Suprapubic skin (tissue), 4 donors: ENCODE measurements at regions not wholly inside any gene's neighbourhood (a gene's known extent, or its start where the extent isn't known, plus 50 kb on each side); places are given as distances from the start of the nearest gene placed in this dataset.

Source experiments
- DNase-seq, 2 donors: peaks; one replicate each; pipeline ENCODE4 v3.0.0-alpha.2; 2019; ENCODE audit warnings: low spot score in 2 of 2
- H3K27ac ChIP-seq: fragments of 200-600 bp; sonication (generic); one replicate; pipeline ENCODE4 v1.5.1; 2019
- H3K27me3 ChIP-seq: fragments of 200-600 bp; sonication (generic); one replicate; pipeline ENCODE4 v1.5.1; 2019
- H3K36me3 ChIP-seq: fragments of 200-600 bp; sonication (generic); one replicate; pipeline ENCODE4 v1.5.1; 2019
- H3K4me1 ChIP-seq: fragments of 200-600 bp; sonication (generic); one replicate; pipeline ENCODE4 v1.5.1; 2019
- H3K4me3 ChIP-seq: fragments of 200-600 bp; sonication (generic); one replicate; pipeline ENCODE4 v1.5.1; 2019; ENCODE audit warnings: mild to moderate bottlenecking
- H3K9me3 ChIP-seq: fragments of 200-600 bp; sonication (generic); one replicate; pipeline ENCODE4 v1.5.1; 2019
- EP300 ChIP-seq: sonication (generic); formaldehyde crosslinking; IDR thresholded peaks from one replicate; pipeline ENCODE4 v1.6.1; 2017; ENCODE audit warnings: antibody characterized with exemption
- POLR2A ChIP-seq, 2 donors: fragments of 450-650 bp; IDR thresholded peaks; one replicate each; pipeline ENCODE4 v1.6.1; 2017; ENCODE audit warnings: antibody characterized with exemption in 2 of 2, mild to moderate bottlenecking in 2 of 2, moderate library complexity in 2 of 2
- POLR2AphosphoS5 ChIP-seq, 3 donors: sonication (generic); formaldehyde crosslinking; IDR thresholded peaks; one replicate each; pipeline ENCODE4 v1.6.1; 2017; ENCODE audit warnings: antibody characterized with exemption in 3 of 3
- WGBS: methylation state at CpG from one replicate; pipeline ENCODE4 v1.1.5; 2018; 5-methylcytosine and 5-hydroxymethylcytosine counted together
- TF ChIP-seq, protein P1 (sequence below), 2 donors: fragments of 200-600 bp in 1 of 2; fragments of 450-650 bp in 1 of 2; sonication (generic) in 1 of 2; IDR thresholded peaks; one replicate each; pipeline ENCODE4 v1.5.1; 2016 to 2019; ENCODE audit warnings: antibody characterized with exemption in 2 of 2, mild to moderate bottlenecking in 1 of 2, moderate library complexity in 1 of 2

DNA sequence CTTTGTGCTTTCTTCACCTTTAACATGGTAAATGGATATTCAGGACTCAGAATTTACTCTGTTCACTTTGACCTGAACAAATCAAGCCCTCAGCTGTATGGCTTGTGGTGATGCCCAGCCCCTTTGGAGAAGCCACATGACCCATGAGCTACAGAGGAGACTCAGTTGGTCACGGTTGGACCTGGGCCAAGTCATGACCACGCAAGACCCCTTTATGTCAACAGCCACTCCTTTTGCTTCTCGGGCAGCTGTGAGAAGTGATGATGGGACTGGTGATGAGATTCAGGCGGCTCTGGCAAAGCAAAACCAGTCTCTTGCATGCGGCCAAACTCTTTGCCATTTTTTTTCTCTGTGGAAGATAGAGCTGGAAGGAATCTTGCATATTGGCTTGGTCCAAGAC is 96.5 kb upstream of the AJAP1 start:
- Histone ChIP-seq H3K27me3 (peaks cover 11% of the 10 kb centered on the region), H3K9me3 (no peaks in the 10 kb centered on the region), H3K36me3 (no peaks in the 10 kb centered on the region), H3K27ac (no peak overlapping the region), H3K4me1 (no peaks in the 10 kb centered on the region), H3K4me3 (no peak overlapping the region)
- WGBS: 80% methylated on average over 5 of the region's 5 CpGs
- no peak for DNase-seq
- TF ChIP-seq EP300: no peak
- no peak for TF ChIP-seq POLR2AphosphoS5 (IDR thresholded peaks at IDR 0.05)
- no peak for TF ChIP-seq POLR2A (IDR thresholded peaks at IDR 0.05)
- TF ChIP-seq, protein P1, sequence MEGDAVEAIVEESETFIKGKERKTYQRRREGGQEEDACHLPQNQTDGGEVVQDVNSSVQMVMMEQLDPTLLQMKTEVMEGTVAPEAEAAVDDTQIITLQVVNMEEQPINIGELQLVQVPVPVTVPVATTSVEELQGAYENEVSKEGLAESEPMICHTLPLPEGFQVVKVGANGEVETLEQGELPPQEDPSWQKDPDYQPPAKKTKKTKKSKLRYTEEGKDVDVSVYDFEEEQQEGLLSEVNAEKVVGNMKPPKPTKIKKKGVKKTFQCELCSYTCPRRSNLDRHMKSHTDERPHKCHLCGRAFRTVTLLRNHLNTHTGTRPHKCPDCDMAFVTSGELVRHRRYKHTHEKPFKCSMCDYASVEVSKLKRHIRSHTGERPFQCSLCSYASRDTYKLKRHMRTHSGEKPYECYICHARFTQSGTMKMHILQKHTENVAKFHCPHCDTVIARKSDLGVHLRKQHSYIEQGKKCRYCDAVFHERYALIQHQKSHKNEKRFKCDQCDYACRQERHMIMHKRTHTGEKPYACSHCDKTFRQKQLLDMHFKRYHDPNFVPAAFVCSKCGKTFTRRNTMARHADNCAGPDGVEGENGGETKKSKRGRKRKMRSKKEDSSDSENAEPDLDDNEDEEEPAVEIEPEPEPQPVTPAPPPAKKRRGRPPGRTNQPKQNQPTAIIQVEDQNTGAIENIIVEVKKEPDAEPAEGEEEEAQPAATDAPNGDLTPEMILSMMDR (IDR thresholded peaks at IDR 0.05): no peak

DNA sequence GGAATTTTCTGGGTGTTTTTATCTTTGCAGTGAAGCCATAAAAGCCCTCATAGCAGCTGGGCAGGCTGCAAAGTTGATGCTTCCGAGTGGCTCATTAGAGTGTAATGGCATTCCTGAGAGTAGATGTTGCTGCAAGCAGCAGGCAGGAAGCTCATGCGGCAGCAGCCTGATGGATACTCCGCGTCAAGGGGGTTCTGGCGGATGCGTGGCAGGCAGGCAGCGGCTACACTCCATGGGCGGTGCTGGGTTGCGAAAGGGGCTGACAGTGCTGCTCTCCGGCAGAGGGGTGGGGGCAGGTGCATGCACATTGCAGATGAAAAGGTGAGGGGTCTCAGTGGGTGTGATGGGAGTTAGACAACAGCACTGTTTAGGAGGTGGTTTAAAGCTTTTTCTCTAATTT is 93.2 kb upstream of the AJAP1 start:
- 21% methylated on average over 7 of the region's 10 CpGs for WGBS
- TF ChIP-seq EP300: no peak
- no peak for TF ChIP-seq POLR2AphosphoS5 (IDR thresholded peaks at IDR 0.05)
- Histone ChIP-seq H3K9me3 (no peaks in the 10 kb centered on the region), H3K4me3 (no peak overlapping the region), H3K27ac (no peak overlapping the region), H3K4me1 (no peaks in the 10 kb centered on the region), H3K36me3 (no peaks in the 10 kb centered on the region), H3K27me3 (peaks cover 21% of the 10 kb centered on the region)
- no peak for DNase-seq

DNA sequence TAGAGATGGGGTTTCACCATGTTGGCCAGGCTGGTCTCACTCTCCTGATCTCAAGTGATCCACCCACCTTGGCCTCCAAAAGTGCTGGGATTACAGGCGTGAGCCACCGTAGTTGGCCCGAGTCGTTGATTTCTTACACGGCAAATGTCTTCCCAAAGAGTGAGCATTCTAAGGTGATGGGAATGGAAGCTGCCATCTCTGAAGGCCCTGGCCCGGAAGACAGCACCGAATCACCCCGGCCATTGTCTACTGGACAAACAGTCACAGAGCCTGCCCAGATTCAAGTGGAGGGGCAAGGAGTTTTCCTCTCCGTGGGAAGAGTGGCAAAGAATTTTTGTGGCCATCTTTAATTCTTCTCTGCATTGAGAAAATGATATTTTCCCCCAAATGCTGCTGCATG is 92.1 kb upstream of the AJAP1 start:
- H3K27ac ChIP-seq: no peak overlapping the region
- TF ChIP-seq, protein P1 (IDR thresholded peaks at IDR 0.05): no peak
- TF ChIP-seq POLR2A (IDR thresholded peaks at IDR 0.05) (no peak), POLR2AphosphoS5 (IDR thresholded peaks at IDR 0.05) (no peak), EP300 (no peak)
- no peak overlapping the region for H3K4me3 ChIP-seq
- H3K9me3 ChIP-seq: no peaks in the 10 kb centered on the region
- DNase-seq: no peak
- H3K4me1 ChIP-seq: no peaks in the 10 kb centered on the region
- peaks cover 27% of the 10 kb centered on the region for H3K27me3 ChIP-seq
- H3K36me3 ChIP-seq: no peaks in the 10 kb centered on the region
- 93% methylated on average over 9 of the region's 9 CpGs for WGBS

DNA sequence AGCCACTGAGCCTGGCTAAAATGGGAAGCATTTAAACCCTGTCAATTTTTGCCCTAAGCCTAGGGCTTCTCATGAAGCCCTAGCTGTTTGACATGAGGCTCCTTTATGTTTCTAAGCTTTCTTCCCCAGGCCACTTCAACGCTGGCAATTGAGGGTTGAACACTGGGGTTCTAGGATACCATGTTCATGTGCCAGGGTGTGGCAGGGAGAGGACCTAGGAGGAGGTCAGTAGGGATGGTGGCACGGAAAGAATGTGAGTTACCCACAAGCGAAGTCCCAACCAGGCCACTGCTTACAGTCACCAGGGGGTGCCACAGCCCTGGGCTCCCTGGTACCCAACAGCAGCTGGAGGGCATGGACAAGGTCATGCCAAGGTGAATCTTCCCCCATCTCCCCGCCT is 90.8 kb upstream of the AJAP1 start:
- no peak for DNase-seq
- H3K36me3 ChIP-seq: no peaks in the 10 kb centered on the region
- peaks cover 33% of the 10 kb centered on the region for H3K27me3 ChIP-seq
- no peak overlapping the region for H3K4me3 ChIP-seq
- no peaks in the 10 kb centered on the region for H3K9me3 ChIP-seq
- TF ChIP-seq EP300 (no peak), POLR2A (IDR thresholded peaks at IDR 0.05) (no peak), POLR2AphosphoS5 (IDR thresholded peaks at IDR 0.05) (no peak)
- TF ChIP-seq, protein P1 (IDR thresholded peaks at IDR 0.05): no peak
- H3K4me1 ChIP-seq: no peaks in the 10 kb centered on the region
- WGBS: 85% methylated on average over 4 of the region's 4 CpGs
- no peak overlapping the region for H3K27ac ChIP-seq

DNA sequence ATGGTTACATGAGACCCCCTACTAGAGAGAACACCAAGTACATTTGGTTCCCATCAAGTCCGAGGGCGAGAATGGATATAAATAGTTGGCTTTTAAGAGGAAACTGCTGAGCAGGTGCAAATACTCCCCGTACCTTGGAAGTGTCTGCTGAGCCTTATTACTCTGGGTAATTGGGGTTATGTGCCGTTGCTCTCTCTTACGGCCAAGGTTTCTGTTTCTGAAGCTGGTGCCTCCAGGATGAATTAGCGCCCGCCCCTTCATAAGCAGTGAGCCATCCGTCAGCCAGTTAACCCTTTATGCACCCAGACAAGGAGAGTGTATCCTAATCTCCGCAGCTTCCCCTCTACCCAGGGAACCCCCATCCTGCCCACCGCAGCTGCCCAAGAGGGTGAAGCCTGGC is 90.4 kb upstream of the AJAP1 start:
- Histone ChIP-seq H3K4me1 (no peaks in the 10 kb centered on the region), H3K36me3 (no peaks in the 10 kb centered on the region), H3K9me3 (no peaks in the 10 kb centered on the region), H3K4me3 (no peak overlapping the region), H3K27ac (no peak overlapping the region), H3K27me3 (peaks cover 34% of the 10 kb centered on the region)
- TF ChIP-seq EP300 (no peak), POLR2AphosphoS5 (IDR thresholded peaks at IDR 0.05) (no peak), POLR2A (IDR thresholded peaks at IDR 0.05) (no peak)
- TF ChIP-seq, protein P1 (IDR thresholded peaks at IDR 0.05): no peak
- WGBS: 21% methylated on average over 10 of the region's 10 CpGs
- DNase-seq: no peak

DNA sequence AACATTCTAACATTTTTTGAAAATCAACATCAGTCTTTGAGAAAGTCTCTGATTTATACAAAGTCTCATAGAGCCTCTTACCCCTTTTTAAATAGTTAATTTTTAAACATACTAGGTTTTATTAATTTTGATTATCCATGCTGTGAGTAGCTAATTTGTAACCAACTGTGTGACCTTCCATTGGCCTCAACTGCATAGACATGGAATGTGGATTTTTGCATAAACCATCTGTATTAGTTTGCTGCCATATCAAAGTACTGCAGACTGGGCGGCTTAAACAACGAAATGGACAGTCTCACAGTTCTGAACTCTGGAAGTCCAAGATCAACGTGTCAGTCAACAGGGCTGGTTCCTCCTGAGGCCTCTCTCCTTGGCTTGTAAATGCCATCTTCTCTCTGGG is 89.2 kb upstream of the AJAP1 start:
- Histone ChIP-seq H3K4me1 (no peaks in the 10 kb centered on the region), H3K27ac (no peak overlapping the region), H3K4me3 (no peak overlapping the region), H3K27me3 (peaks cover 34% of the 10 kb centered on the region), H3K36me3 (no peaks in the 10 kb centered on the region), H3K9me3 (no peaks in the 10 kb centered on the region)
- no peak for DNase-seq
- no peak for TF ChIP-seq POLR2A (IDR thresholded peaks at IDR 0.05)
- TF ChIP-seq EP300: no peak
- TF ChIP-seq, protein P1 (IDR thresholded peaks at IDR 0.05): no peak
- no peak for TF ChIP-seq POLR2AphosphoS5 (IDR thresholded peaks at IDR 0.05)
- WGBS: 77% methylated on average over 3 of the region's 3 CpGs
